ENCODE measurements at regions not wholly inside any gene's neighbourhood (a gene's known extent, or its start where the extent isn't known, plus 50 kb on each side); places are given as distances from the start of the nearest gene placed in this dataset.
"Not testable (repeated sequence)": the region's sequence is repeated elsewhere in the genome, so short reads cannot be mapped to it uniquely, and the experiment has no call there.

GRCh38 chr16:52386694-52387093 is 160.2 kb downstream of the TOX3 start:
- no peak for DNase-seq

- DNase-seq = no peak
These were observed 162.6 kb downstream of the TOX3 start for GRCh38 chr16:52384378-52384777.

- DNase-seq = no peak
These were observed 163.2 kb downstream of the TOX3 start for GRCh38 chr16:52383640-52384292.

GRCh38 chr16:52383119-52383518 is 163.8 kb downstream of the TOX3 start:
- DNase-seq = no peak

- DNase-seq = no peak
These were observed 167.4 kb downstream of the TOX3 start for GRCh38 chr16:52379551-52379950.

- no peak for DNase-seq
These were observed 170.2 kb downstream of the TOX3 start for GRCh38 chr16:52376676-52377280.

GRCh38 chr16:52372313-52372712 is 174.6 kb downstream of the TOX3 start:
- no peak for DNase-seq

GRCh38 chr16:52368859-52369258 is 178.1 kb downstream of the TOX3 start:
- DNase-seq = no peak

- DNase-seq = no peak
These were observed 179.1 kb downstream of the TOX3 start for GRCh38 chr16:52367821-52368220.

- no peak for DNase-seq
These were observed 180.0 kb downstream of the TOX3 start for GRCh38 chr16:52366983-52367382.

GRCh38 chr16:52364500-52364899 is 182.4 kb downstream of the TOX3 start:
- DNase-seq = peak in 1 of 2 experiments; percentile 6

- no peak for DNase-seq
These were observed 183.9 kb downstream of the TOX3 start for GRCh38 chr16:52363082-52363481.

- DNase-seq = no peak
These were observed 189.2 kb downstream of the TOX3 start for GRCh38 chr16:52357711-52358110.

GRCh38 chr16:52353249-52353648 is 193.7 kb downstream of the TOX3 start:
- DNase-seq = no peak

- no peak for DNase-seq
These were observed 195.5 kb downstream of the TOX3 start for GRCh38 chr16:52351451-52351850.

- DNase-seq = no peak
These were observed 196.8 kb downstream of the TOX3 start for GRCh38 chr16:52350031-52350642.

- DNase-seq = no peak
These were observed 200.2 kb downstream of the TOX3 start for GRCh38 chr16:52346709-52347108.

GRCh38 chr16:52333673-52334072 is 213.3 kb downstream of the TOX3 start:
- DNase-seq = not testable (repeated sequence)

- DNase-seq = no peak
These were observed 226.0 kb downstream of the TOX3 start for GRCh38 chr16:52320930-52321439.

- no peak for DNase-seq
These were observed 228.5 kb downstream of the TOX3 start for GRCh38 chr16:52318302-52319009.

GRCh38 chr16:52316241-52316640 is 230.7 kb downstream of the TOX3 start:
- DNase-seq = no peak

GRCh38 chr16:52312716-52313115 is 234.2 kb downstream of the TOX3 start:
- no peak for DNase-seq

Measured in AML-193 (cell line).